Activated T-helper 17 cell treated with anti-CD3 and anti-CD28 coated beads, Interleukin-2, amount 50 U/mL, for 72 hours (primary cell): ENCODE measurements at regions not wholly inside any gene's neighbourhood (a gene's known extent, or its start where the extent isn't known, plus 50 kb on each side); places are given as distances from the start of the nearest gene placed in this dataset.

Experiments
- ATAC-seq: fragments of 150-1000 bp; cut with Tn5 transposase; replicated peaks from 2 replicates; pipeline ENCODE4 v1.10.0; 2021; ENCODE audit warnings: mild to moderate bottlenecking, moderate library complexity
- H3K27ac Mint-ChIP-seq: one replicate; pipeline ENCODE4 v1.8.0; 2022; ENCODE audit warnings: mixed read lengths
- H3K27me3 Mint-ChIP-seq: one replicate; pipeline ENCODE4 v1.8.0; 2022; ENCODE audit warnings: mixed read lengths
- H3K36me3 Mint-ChIP-seq: one replicate; pipeline ENCODE4 v1.8.0; 2022; ENCODE audit warnings: low read depth, mild to moderate bottlenecking, mixed read lengths
- H3K4me1 Mint-ChIP-seq: one replicate; pipeline ENCODE4 v1.8.0; 2022; ENCODE audit warnings: mixed read lengths
- H3K4me3 Mint-ChIP-seq: one replicate; pipeline ENCODE4 v1.8.0; 2022; ENCODE audit warnings: mild to moderate bottlenecking, mixed read lengths
- H3K9me3 Mint-ChIP-seq: one replicate; pipeline ENCODE4 v1.8.0; 2022; ENCODE audit warnings: mixed read lengths

DNA sequence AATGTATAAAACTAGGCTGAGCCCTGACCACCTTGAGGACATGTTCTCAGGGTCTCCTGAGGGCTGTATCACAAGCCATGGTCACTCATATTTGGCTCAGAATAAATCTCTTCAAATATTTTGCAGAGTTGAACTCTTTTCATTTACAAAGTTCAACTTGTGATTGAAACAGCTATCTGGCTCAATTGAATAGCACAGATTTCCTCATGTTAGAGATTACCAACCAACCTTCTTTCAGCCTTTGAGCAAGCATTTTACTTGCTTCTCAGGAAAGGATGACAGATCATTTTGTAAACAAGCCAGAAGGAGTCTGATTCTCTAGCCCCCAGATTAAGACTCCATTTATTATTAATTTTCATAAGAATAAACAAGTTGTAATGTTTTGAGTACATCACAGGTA is 111.0 kb upstream of the DOK5 start:
- Mint-ChIP-seq H3K4me1 (no peaks in the 10 kb centered on the region), H3K9me3 (no peaks in the 10 kb centered on the region), H3K4me3 (no peak overlapping the region), H3K36me3 (no peaks in the 10 kb centered on the region), H3K27ac (no peak overlapping the region), H3K27me3 (peaks cover 8% of the 10 kb centered on the region)
- ATAC-seq: no peak

DNA sequence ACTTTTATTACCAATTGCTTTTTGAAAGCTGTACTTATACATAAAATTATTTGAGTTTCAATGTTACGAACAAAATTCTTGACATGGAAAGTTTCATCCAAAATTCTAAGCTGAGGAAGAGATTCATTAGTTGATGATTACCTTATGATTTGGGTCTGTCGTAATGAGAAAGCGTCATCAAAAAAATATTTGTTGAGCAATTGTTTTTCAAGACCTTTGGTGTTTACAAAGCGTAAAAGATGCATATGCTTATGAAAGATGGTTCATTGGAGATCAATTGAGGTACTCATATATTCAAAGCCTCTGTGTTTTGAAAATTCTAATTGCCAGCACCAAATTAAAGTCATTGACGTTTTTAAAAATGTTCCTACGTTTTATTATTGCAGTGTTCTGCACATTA is 110.5 kb upstream of the DOK5 start:
- H3K9me3 Mint-ChIP-seq: no peaks in the 10 kb centered on the region
- no peak overlapping the region for H3K4me3 Mint-ChIP-seq
- H3K27ac Mint-ChIP-seq: no peak overlapping the region
- no peak for ATAC-seq
- no peaks in the 10 kb centered on the region for H3K4me1 Mint-ChIP-seq
- no peaks in the 10 kb centered on the region for H3K36me3 Mint-ChIP-seq
- H3K27me3 Mint-ChIP-seq: peaks cover 8% of the 10 kb centered on the region

GRCh38 chr20:54366669-54367344 is 108.6 kb upstream of the DOK5 start:
- ATAC-seq: no peak

DNA sequence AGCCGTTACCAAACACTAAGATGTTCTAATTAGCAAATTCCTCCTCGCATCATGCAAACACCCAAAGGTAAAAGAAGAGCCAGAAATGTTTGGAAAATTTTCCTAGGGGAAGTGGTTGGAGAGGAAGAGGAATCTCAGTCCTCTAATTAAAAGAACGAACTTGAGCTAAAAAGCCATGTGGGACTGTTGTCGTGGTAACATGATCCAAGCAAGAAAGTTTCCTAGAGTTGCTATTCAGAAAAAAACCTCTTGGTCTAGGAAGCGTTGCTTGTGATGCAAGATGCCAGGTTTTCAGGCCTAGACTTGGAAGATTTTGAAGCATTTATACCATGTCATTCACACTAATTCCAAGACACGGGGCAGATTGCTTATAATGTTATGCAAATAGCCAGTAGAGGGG is 106.8 kb upstream of the DOK5 start:
- ATAC-seq: no peak
- Mint-ChIP-seq H3K27ac (no peak overlapping the region), H3K9me3 (no peaks in the 10 kb centered on the region), H3K27me3 (peaks cover 8% of the 10 kb centered on the region), H3K36me3 (no peaks in the 10 kb centered on the region), H3K4me3 (no peak overlapping the region), H3K4me1 (no peaks in the 10 kb centered on the region)

More at GRCh38 chr20:54366669-54367344, 108.6 kb upstream of the DOK5 start:
- no peak overlapping the region for H3K4me3 Mint-ChIP-seq
- no peaks in the 10 kb centered on the region for H3K9me3 Mint-ChIP-seq
- peaks cover 8% of the 10 kb centered on the region for H3K27me3 Mint-ChIP-seq
- no peak overlapping the region for H3K27ac Mint-ChIP-seq
- no peaks in the 10 kb centered on the region for H3K36me3 Mint-ChIP-seq
- H3K4me1 Mint-ChIP-seq: no peaks in the 10 kb centered on the region

DNA sequence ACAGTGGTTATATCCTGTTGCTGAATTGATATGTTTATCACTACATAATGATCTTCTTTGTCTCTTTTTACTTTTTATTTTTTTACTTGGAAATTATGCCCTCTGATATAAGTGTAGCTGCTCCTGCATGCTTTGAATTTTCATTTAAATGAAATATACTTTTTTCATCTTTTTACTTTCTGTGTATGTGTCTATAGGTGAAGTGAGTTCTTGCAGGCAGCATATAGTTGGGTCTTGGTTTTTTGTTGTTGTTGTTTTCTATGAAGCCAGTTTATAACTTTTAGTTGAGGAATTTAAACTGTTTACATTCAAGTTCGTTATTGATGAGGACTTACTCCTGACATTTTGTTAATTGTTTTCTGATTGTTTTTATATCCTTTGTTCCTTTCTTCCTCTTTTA is 103.1 kb upstream of the DOK5 start:
- Mint-ChIP-seq H3K4me1 (no peaks in the 10 kb centered on the region), H3K9me3 (no peaks in the 10 kb centered on the region), H3K4me3 (no peak overlapping the region), H3K27me3 (no peaks in the 10 kb centered on the region), H3K27ac (no peak overlapping the region), H3K36me3 (no peaks in the 10 kb centered on the region)
- ATAC-seq: no peak

DNA sequence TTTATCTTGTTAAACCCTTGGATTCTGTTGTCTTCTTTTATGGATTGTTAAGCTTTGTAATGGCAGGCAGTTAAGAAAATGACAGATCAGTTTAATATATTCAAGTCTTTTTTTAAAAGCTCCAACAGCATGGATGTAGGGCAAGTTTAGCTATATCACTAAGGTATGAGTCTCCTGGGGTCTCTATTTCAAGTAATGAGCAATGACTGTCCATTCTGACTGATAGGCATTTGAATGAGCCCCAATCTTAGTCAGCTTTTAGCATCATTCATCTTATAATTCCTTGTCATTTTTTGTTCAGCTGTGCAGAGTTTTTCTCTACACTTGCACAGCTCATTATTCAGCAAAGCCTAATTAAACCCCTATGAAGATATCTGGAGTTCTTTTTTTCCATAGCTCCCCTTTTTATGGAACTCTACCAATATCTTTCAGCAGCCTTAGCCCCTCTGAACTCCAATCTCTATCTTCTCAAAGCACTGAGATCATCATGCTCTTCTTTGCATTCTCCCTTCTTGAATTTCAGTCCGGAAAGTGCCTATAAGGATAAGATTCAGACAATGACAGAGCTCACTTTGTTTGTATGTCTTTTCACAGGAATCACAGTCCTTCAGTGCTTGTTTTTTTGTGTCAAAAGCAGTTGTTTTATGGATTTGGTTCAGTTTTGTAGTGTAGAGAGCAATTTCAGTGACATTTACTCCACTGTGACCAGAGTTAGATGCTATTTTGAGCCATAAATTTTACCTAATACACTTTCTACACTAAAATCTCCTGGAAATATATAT is 97.2 kb upstream of the DOK5 start:
- ATAC-seq: no peak
- Mint-ChIP-seq H3K27ac (no peak overlapping the region), H3K4me1 (no peaks in the 10 kb centered on the region), H3K9me3 (peaks cover 4% of the 10 kb centered on the region), H3K4me3 (no peak overlapping the region), H3K27me3 (peaks cover 30% of the 10 kb centered on the region), H3K36me3 (no peaks in the 10 kb centered on the region)

DNA sequence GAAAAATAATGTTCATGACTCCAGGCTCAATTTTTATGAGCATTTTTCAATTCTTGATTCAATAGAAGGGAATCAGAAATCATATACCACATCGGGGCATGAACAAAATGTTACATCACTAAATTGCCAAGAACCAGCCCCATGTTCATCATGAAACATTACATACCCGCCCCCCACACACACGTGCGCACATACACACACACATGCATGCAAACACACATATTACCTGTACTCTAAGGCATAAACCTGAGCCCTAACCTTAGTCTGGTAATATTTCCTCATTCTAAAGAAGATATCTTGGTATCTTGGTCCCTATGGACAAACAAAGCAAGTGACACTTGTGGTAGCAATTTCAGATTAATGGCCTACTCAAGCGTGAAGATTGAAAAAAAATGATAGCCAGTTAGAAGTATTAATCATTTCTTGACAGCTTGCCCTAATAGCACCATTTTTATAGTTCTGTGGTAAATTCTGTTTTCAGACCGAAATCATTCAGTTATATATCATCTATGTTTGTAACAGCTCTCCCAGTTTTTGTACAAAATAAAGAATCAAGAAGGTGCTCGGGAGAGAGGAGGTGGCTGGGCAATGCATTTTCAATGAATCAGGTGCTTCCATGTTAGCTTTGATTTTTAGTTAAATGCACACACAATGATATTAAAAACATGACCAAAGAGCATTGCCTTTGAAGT is 95.4 kb upstream of the DOK5 start:
- H3K27ac Mint-ChIP-seq: no peak overlapping the region

GRCh38 chr20:54382419-54382818 is 93.0 kb upstream of the DOK5 start:
- no peak for ATAC-seq
- H3K4me1 Mint-ChIP-seq: no peaks in the 10 kb centered on the region
- H3K27me3 Mint-ChIP-seq: peaks cover 48% of the 10 kb centered on the region
- H3K9me3 Mint-ChIP-seq: peaks cover 8% of the 10 kb centered on the region
- H3K4me3 Mint-ChIP-seq: no peak overlapping the region
- H3K36me3 Mint-ChIP-seq: no peaks in the 10 kb centered on the region
- H3K27ac Mint-ChIP-seq: no peak overlapping the region

More for the DNA sequence above, 95.4 kb upstream of the DOK5 start:
- Mint-ChIP-seq H3K4me1 (no peaks in the 10 kb centered on the region), H3K9me3 (peaks cover 8% of the 10 kb centered on the region), H3K36me3 (no peaks in the 10 kb centered on the region), H3K27me3 (peaks cover 43% of the 10 kb centered on the region), H3K4me3 (no peak overlapping the region)
- ATAC-seq: no peak

DNA sequence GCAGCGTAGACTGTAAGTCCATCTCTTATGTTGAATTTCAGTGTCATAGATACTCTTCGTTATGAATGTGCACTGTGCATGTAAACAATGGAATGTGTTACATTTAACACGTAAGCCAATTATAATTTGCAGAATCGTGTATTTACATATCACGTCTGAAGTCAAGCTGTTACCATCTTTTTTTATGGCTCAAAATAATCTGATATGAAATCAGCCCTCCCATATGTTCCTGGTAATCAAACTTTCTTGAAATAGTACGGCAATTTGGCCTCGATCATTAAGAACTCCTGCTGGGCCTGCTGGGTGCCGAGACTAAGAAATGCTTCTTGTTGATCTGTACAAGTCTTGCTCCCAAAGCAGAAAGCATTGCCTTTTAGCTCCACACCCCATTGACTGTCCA is 89.6 kb upstream of the DOK5 start:
- Mint-ChIP-seq H3K4me3 (no peak overlapping the region), H3K36me3 (no peaks in the 10 kb centered on the region), H3K27me3 (peaks cover 38% of the 10 kb centered on the region), H3K9me3 (peaks cover 8% of the 10 kb centered on the region), H3K4me1 (no peaks in the 10 kb centered on the region), H3K27ac (no peak overlapping the region)
- no peak for ATAC-seq

DNA sequence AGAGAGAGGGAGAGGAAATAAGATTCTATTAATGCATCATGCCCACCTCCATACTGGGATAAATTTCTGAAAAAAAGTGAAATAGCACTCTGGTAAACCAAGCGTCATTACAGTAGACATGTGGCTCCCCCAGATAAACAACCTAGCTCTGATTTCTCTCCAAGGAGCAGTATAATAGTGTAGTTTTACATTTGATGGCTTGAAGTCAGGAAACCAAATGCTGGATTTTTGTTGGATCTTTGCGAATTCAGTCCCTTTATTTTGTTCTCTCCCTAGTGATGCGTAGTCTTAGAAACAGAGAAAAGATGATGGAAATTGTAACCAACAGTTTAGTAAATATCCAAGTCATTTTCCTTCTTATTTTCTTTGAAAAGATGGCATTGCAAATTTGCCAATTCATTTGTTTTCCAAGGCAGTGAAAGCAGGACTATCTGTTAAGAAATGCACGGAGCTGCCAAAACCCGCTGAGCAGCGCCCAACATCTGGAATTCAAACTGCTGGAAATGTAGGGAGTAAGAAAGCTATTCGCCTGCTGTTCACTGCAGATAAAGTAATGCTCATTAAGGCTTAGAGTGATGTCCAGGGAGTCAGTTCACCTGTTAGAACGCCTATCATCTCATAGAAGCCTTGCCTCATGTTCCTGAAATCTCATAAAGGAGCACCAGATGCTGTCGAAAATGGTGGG is 85.7 kb upstream of the DOK5 start:
- ATAC-seq: no peak
- Mint-ChIP-seq H3K27ac (no peak overlapping the region), H3K36me3 (no peaks in the 10 kb centered on the region), H3K4me3 (no peak overlapping the region), H3K4me1 (no peaks in the 10 kb centered on the region), H3K9me3 (no peaks in the 10 kb centered on the region), H3K27me3 (peaks cover 6% of the 10 kb centered on the region)

- ATAC-seq: no peak
- H3K27ac Mint-ChIP-seq: no peak overlapping the region
- no peaks in the 10 kb centered on the region for H3K9me3 Mint-ChIP-seq
- H3K27me3 Mint-ChIP-seq: peaks cover 9% of the 10 kb centered on the region
- H3K4me3 Mint-ChIP-seq: no peak overlapping the region
- no peaks in the 10 kb centered on the region for H3K4me1 Mint-ChIP-seq
- H3K36me3 Mint-ChIP-seq: no peaks in the 10 kb centered on the region
Measured at GRCh38 chr20:54397292-54398140, 77.9 kb upstream of the DOK5 start.

GRCh38 chr20:54398814-54399213 is 76.6 kb upstream of the DOK5 start:
- H3K27me3 Mint-ChIP-seq: peaks cover 9% of the 10 kb centered on the region
- no peak overlapping the region for H3K4me3 Mint-ChIP-seq
- no peak overlapping the region for H3K27ac Mint-ChIP-seq
- no peaks in the 10 kb centered on the region for H3K4me1 Mint-ChIP-seq
- no peak for ATAC-seq
- no peaks in the 10 kb centered on the region for H3K9me3 Mint-ChIP-seq
- no peaks in the 10 kb centered on the region for H3K36me3 Mint-ChIP-seq

- Mint-ChIP-seq H3K27ac (no peak overlapping the region), H3K36me3 (no peaks in the 10 kb centered on the region), H3K27me3 (peaks cover 10% of the 10 kb centered on the region), H3K4me1 (no peaks in the 10 kb centered on the region), H3K9me3 (no peaks in the 10 kb centered on the region), H3K4me3 (no peak overlapping the region)
- ATAC-seq: no peak
Measured at GRCh38 chr20:54405540-54405939, 69.9 kb upstream of the DOK5 start.

GRCh38 chr20:54407459-54407858 is 67.9 kb upstream of the DOK5 start:
- H3K27me3 Mint-ChIP-seq: peaks cover 22% of the 10 kb centered on the region

More at GRCh38 chr20:54407459-54407858, 67.9 kb upstream of the DOK5 start:
- no peaks in the 10 kb centered on the region for H3K4me1 Mint-ChIP-seq
- no peak overlapping the region for H3K4me3 Mint-ChIP-seq
- ATAC-seq: no peak
- H3K36me3 Mint-ChIP-seq: no peaks in the 10 kb centered on the region
- peaks cover 6% of the 10 kb centered on the region for H3K9me3 Mint-ChIP-seq
- no peak overlapping the region for H3K27ac Mint-ChIP-seq
